Fibroblast of villous mesenchyme (primary cell): ENCODE measurements at regions not wholly inside any gene's neighbourhood (a gene's known extent, or its start where the extent isn't known, plus 50 kb on each side); places are given as distances from the start of the nearest gene placed in this dataset.
A peak's percentile ranks its signal among the peaks of the same experiment; 100 is the strongest.

Experiments used
- DNase-seq: peaks from one replicate; pipeline ENCODE4 v3.0.0-alpha.2; 2010; ENCODE audit warnings: low read depth
- H3K4me3 ChIP-seq: 2 replicates; pipeline ENCODE4 v1.5.1; 2011; ENCODE audit warnings: low read depth, mild to moderate bottlenecking, low read length
- TF ChIP-seq, protein P1 (sequence below): IDR thresholded peaks from 2 replicates; pipeline ENCODE4 v1.5.1; 2012; ENCODE audit warnings: low read depth, mild to moderate bottlenecking, low read length; ENCODE audit not compliant: insufficient read depth

DNA sequence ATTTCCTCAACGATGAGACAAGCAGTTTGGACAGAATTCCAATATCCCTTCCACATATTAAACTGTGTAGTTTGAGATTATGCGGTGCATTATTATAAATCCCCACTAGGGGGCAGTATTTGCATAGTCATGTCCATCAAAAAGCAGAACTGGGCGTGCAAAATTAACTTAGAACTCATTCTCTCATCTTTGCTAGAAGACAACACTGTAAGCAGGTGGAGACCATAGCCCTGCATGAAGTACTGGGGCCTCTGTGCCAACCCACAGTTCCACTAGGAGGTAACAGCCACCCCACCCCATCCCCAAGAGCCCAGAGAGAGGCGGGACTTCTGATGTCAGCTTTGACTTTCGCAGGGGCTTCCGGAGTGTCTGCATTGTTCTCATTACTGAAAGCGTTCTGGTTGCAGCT lies 106.6 kb upstream of the TMC3 start:
- DNase-seq, result peak; percentile 66
- TF ChIP-seq, protein P1, sequence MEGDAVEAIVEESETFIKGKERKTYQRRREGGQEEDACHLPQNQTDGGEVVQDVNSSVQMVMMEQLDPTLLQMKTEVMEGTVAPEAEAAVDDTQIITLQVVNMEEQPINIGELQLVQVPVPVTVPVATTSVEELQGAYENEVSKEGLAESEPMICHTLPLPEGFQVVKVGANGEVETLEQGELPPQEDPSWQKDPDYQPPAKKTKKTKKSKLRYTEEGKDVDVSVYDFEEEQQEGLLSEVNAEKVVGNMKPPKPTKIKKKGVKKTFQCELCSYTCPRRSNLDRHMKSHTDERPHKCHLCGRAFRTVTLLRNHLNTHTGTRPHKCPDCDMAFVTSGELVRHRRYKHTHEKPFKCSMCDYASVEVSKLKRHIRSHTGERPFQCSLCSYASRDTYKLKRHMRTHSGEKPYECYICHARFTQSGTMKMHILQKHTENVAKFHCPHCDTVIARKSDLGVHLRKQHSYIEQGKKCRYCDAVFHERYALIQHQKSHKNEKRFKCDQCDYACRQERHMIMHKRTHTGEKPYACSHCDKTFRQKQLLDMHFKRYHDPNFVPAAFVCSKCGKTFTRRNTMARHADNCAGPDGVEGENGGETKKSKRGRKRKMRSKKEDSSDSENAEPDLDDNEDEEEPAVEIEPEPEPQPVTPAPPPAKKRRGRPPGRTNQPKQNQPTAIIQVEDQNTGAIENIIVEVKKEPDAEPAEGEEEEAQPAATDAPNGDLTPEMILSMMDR, result peak; percentile 73

DNA sequence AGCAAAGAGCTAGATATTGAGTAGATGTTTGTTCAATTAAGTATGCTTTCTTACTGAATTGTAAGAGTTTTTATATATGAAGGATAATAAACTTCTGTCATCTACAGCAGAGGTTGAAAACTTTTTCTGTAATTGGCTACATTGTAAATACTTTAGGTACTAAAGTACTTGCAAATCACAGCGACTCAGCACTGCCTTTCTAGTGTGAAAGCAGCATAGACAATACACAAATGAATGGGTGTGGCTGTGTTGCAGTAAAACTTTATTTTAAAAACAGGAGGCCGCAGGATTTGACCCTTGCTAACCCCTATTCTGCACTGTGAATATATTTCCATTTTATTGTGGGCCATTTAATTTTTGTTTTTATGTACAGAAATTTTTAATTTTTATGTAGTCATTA lies 104.3 kb upstream of the TMC3 start:
- TF ChIP-seq, protein P1, result no peak
- DNase-seq, result no peak
- H3K4me3 ChIP-seq, result no peak overlapping the region

More for the DNA sequence above, 106.6 kb upstream of the TMC3 start:
- no peak overlapping the region for H3K4me3 ChIP-seq

DNA sequence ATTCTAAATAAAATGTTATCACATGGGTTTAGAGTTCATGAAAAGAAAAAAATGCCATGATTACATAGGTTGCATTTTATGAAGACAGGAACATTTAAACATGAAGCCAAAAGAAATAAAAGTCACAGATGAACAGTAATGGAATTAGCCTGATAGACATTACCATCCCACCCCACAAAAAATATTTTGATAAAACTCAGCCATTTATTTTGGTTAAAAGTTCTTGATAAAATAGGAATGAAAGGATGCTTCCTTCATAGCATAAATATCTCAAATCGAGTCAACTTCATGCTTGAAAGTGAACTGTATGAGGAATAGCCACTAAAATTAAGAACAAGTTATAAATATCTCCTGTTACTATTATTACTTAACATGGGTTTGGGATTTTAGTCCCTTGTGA lies 101.9 kb upstream of the TMC3 start:
- no peak for DNase-seq
- no peak overlapping the region for H3K4me3 ChIP-seq
- TF ChIP-seq, protein P1, result no peak

DNA sequence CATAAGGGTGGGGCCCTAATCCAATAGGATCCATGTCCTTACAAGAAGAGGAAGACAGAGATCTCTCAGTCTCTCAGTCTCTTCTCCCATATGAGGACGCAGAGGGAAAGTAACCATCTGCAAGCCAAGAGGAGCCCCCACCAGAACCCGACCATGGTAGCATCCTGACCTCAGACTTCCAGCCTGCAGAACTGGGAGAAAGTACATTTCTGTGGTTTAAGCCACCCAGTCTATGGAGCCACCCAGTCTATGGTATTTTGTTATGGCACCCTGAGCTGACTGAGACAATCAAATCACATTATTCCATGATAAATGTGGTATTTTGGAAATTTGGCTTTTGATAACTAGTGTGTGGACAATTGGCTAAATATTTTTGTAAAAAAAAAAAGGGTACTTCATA lies 101.5 kb upstream of the TMC3 start:
- no peak overlapping the region for H3K4me3 ChIP-seq
- TF ChIP-seq, protein P1, result no peak
- DNase-seq, result no peak

DNA sequence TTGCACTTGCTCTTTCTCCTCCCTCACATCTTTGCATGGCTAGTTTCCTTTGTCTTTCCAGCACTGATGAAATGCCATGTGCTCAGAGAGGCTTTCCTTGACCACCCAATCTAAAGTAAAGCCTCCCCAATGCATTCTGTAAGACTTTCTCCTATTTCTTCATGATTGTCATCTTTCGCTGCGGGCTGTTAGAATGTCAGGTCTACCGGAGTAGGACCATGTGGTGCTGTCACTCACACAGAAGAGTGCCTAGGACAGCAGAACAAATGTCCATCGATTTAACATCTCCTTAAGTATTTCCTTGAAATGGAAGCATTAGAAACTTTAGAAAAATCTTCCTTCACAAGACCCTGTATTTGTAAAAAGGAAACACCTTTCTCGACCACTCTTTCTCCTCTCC lies 99.9 kb upstream of the TMC3 start:
- H3K4me3 ChIP-seq, result no peak overlapping the region
- TF ChIP-seq, protein P1, result no peak
- DNase-seq, result no peak

DNA sequence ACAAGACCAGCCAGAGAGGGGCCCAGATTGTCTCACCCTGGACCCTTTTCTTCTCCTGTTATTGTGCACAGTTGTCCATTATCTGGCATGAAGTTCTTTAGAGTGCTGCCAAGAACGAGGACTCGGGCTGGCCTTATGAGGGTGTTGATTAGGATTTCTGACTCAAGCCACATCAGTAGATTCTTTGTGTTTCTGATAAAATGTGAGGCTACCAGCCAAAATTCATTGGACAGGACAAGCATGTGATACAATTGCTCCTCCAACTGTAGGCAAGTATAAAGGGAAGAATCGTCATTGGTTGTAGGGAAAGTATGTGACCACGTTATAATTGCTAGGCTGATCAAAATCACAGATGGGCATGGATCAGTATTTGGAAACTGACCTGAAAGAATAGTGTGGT lies 99.2 kb upstream of the TMC3 start:
- H3K4me3 ChIP-seq, result no peak overlapping the region
- no peak for DNase-seq
- TF ChIP-seq, protein P1, result no peak

DNA sequence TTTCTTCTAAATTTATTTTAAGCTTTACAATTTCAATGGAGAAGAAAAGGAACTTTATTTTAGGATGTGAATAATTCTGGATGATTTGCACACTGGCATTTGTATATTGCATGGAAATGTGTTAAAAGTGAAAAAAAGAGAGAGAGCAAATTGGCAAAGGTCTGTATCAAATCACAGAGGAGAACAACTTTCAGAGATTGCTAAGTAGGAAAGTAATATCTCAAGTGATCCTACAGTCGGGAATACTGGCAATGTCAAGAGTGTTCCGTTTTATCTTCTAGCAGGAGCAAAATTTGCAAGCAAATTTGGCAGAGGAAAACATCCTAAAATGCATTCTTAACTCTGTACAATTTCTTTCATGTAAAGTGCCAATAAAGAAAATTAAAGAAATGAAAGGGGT lies 97.1 kb upstream of the TMC3 start:
- H3K4me3 ChIP-seq, result no peak overlapping the region
- no peak for DNase-seq
- TF ChIP-seq, protein P1, result no peak
